BJ (cell line): ENCODE measurements at regions not wholly inside any gene's neighbourhood (a gene's known extent, or its start where the extent isn't known, plus 50 kb on each side); places are given as distances from the start of the nearest gene placed in this dataset.

ENCODE experiments used
- CTCF ChIA-PET: fragments of 350-600 bp; formaldehyde crosslinking; extraction: SDS; loops from one replicate; lab custom pipeline; 2021; ENCODE audit warnings: antibody characterized with exemption, inconsistent platforms; lab: Yijun Ruan, JAX
- POLR2A ChIA-PET: fragments of 300-600 bp; sonication (Branson Sonifier 250); formaldehyde crosslinking; extraction: SDS; loops from one replicate; lab custom pipeline; 2021; ENCODE audit warnings: antibody characterized with exemption; lab: Charles Lee
- DNase-seq: peaks from one replicate; pipeline ENCODE4 v3.0.0-alpha.2; 2011; ENCODE audit warnings: low read depth
- H3K27me3 ChIP-seq: 2 replicates; pipeline ENCODE4 v1.6.0; 2011; ENCODE audit warnings: low read length; ENCODE audit not compliant: control insufficient read depth, insufficient read depth
- H3K36me3 ChIP-seq: 2 replicates; pipeline ENCODE4 v1.5.1; 2011; ENCODE audit warnings: low read length; ENCODE audit not compliant: control insufficient read depth, insufficient read depth
- H3K4me3 ChIP-seq: 2 replicates; pipeline ENCODE4 v1.5.1; 2011; ENCODE audit warnings: low read depth, mild to moderate bottlenecking, control low read depth, low read length
- CTCF ChIP-seq: IDR thresholded peaks from 2 replicates; pipeline ENCODE4 v1.5.1; 2011; ENCODE audit warnings: low read depth, mild to moderate bottlenecking, control low read depth, inconsistent platforms, low read length, moderate library complexity; ENCODE audit not compliant: insufficient read depth

GRCh38 chr13:56903710-56904282 lies 236.9 kb upstream of the PRR20A start:
- POLR2A ChIA-PET, result no interaction called here

GRCh38 chr13:56906909-56907308 lies 233.8 kb upstream of the PRR20A start:
- H3K27me3 ChIP-seq, result no peaks in the 10 kb centered on the region
- DNase-seq, result no peak
- ChIA-PET POLR2A (no interaction called here), CTCF (no interaction called here)
- no peaks in the 10 kb centered on the region for H3K36me3 ChIP-seq
- TF ChIP-seq CTCF, result no peak
- no peak overlapping the region for H3K4me3 ChIP-seq

More at GRCh38 chr13:56903710-56904282, 236.9 kb upstream of the PRR20A start:
- no peak for TF ChIP-seq CTCF
- DNase-seq, result no peak
- no peak overlapping the region for H3K4me3 ChIP-seq
- CTCF ChIA-PET, result no interaction called here
- no peaks in the 10 kb centered on the region for H3K36me3 ChIP-seq
- H3K27me3 ChIP-seq, result no peaks in the 10 kb centered on the region

- Histone ChIP-seq H3K36me3 (no peaks in the 10 kb centered on the region), H3K4me3 (no peak overlapping the region), H3K27me3 (no peaks in the 10 kb centered on the region)
- no peak for DNase-seq
- TF ChIP-seq CTCF, result no peak
- CTCF ChIA-PET, result no interaction called here
- POLR2A ChIA-PET, result no interaction called here
Measured at GRCh38 chr13:56907766-56908165, 233.0 kb upstream of the PRR20A start.

- H3K27me3 ChIP-seq, result no peaks in the 10 kb centered on the region
- H3K4me3 ChIP-seq, result no peak overlapping the region
- no peaks in the 10 kb centered on the region for H3K36me3 ChIP-seq
- TF ChIP-seq CTCF, result no peak
- CTCF ChIA-PET, result no interaction called here
- DNase-seq, result no peak
- POLR2A ChIA-PET, result no interaction called here
Measured at GRCh38 chr13:56909896-56910600, 230.7 kb upstream of the PRR20A start.

GRCh38 chr13:56917966-56918365 lies 222.8 kb upstream of the PRR20A start:
- CTCF ChIA-PET, result no interaction called here
- POLR2A ChIA-PET, result no interaction called here
- no peak overlapping the region for H3K4me3 ChIP-seq
- no peak for TF ChIP-seq CTCF
- DNase-seq, result no peak
- no peaks in the 10 kb centered on the region for H3K36me3 ChIP-seq
- H3K27me3 ChIP-seq, result no peaks in the 10 kb centered on the region
